GM12878 (cell line): ENCODE measurements at regions not wholly inside any gene's neighbourhood (a gene's known extent, or its start where the extent isn't known, plus 50 kb on each side); places are given as distances from the start of the nearest gene placed in this dataset.

Experiments used
- ATAC-seq: fragments of 200-7000 bp; cut with Tn5 transposase; 3 replicates; pipeline ENCODE4 v1.9.1; 2020; ENCODE audit warnings: mild to moderate bottlenecking, moderate library complexity
- BruUV-seq: library from RNA; stranded (reverse); fragments of 400-500 nt; replicated peaks from 2 replicates; lab custom pipeline; 2021; lab: Mats Ljungman, UMichigan
- CTCF ChIA-PET: fragments of 300-600 bp; sonication (Branson Sonifier 250); formaldehyde crosslinking; extraction: SDS; loops from one replicate; lab custom pipeline; 2021; ENCODE audit warnings: inconsistent platforms; lab: Yijun Ruan, JAX
- POLR2A ChIA-PET: fragments of 350-600 bp; formaldehyde crosslinking; extraction: SDS; loops from one replicate; lab custom pipeline; 2021; ENCODE audit warnings: inconsistent platforms; lab: Charles Lee
- RAD21 ChIA-PET: fragments of 300-600 bp; sonication (Branson Sonifier 250); formaldehyde crosslinking; loops from one replicate; lab custom pipeline; 2023; ENCODE audit warnings: antibody characterized with exemption; ENCODE audit not compliant: unreplicated experiment; lab: Charles Lee
- SMC1A ChIA-PET: fragments of 300-600 bp; sonication (Branson Sonifier 250); formaldehyde crosslinking; loops from one replicate; lab custom pipeline; 2023; ENCODE audit not compliant: unreplicated experiment, uncharacterized antibody; lab: Charles Lee
- DNase-seq: peaks from one replicate; pipeline ENCODE4 v3.0.0-alpha.2; 2011; ENCODE audit warnings: low read depth, low spot score
- FAIRE-seq: peaks from 3 replicates; lab custom pipeline; 2011; peaks lifted over from hg19 to GRCh38; lab: Jason Lieb, UNC
- H2AFZ ChIP-seq: 2 replicates; pipeline ENCODE4 v1.6.0; 2011; ENCODE audit warnings: low read depth, low read length, control low read depth; ENCODE audit not compliant: control insufficient read depth
- H3K27ac ChIP-seq: 2 replicates; pipeline ENCODE4 v1.5.1; 2011; ENCODE audit warnings: control low read depth; ENCODE audit not compliant: control insufficient read depth, insufficient read depth
- H3K27me3 ChIP-seq, 2 experiments: replicated peaks in 1 of 2; 2 replicates each; pipeline versions ENCODE4 v1.6.0 to v1.6.1; 2011; ENCODE audit warnings: low read length in 1 of 2; ENCODE audit not compliant: control insufficient read depth in 2 of 2, insufficient read depth in 2 of 2
- H3K36me3 ChIP-seq, 2 experiments: 2 replicates each; pipeline ENCODE4 v1.5.1; 2011; ENCODE audit warnings: low read length in 1 of 2; ENCODE audit not compliant: control insufficient read depth in 2 of 2, insufficient read depth in 2 of 2
- H3K4me1 ChIP-seq: 2 replicates; pipeline ENCODE4 v1.6.1; 2011; ENCODE audit warnings: mild to moderate bottlenecking, low read length, moderate library complexity, mixed read lengths; ENCODE audit not compliant: control insufficient read depth, insufficient read depth
- H3K4me2 ChIP-seq: 2 replicates; pipeline ENCODE4 v1.6.0; 2011; ENCODE audit warnings: control low read depth; ENCODE audit not compliant: control insufficient read depth, insufficient read depth
- H3K4me3 ChIP-seq: fragments of 200-600 bp; sonication (generic); 2 replicates; pipeline ENCODE4 v1.5.1; 2016
- H3K79me2 ChIP-seq: 2 replicates; pipeline ENCODE4 v1.6.0; 2011; ENCODE audit warnings: low read length; ENCODE audit not compliant: control insufficient read depth, insufficient read depth
- H3K9ac ChIP-seq: 2 replicates; pipeline ENCODE4 v1.8.0; 2011; ENCODE audit warnings: low read length, control low read depth, mixed read lengths; ENCODE audit not compliant: control insufficient read depth, insufficient read depth
- H3K9me3 ChIP-seq: replicated peaks from 3 replicates; pipeline ENCODE4 v1.5.1; 2011; ENCODE audit warnings: mild to moderate bottlenecking, low read length; ENCODE audit not compliant: control insufficient read depth, insufficient read depth
- H4K20me1 ChIP-seq: 2 replicates; pipeline ENCODE4 v1.6.0; 2011; ENCODE audit not compliant: control insufficient read depth, insufficient read depth
- BACH1 ChIP-seq: fragments of 450-650 bp; IDR thresholded peaks from 2 replicates; pipeline ENCODE4 v1.6.1; 2017; ENCODE audit warnings: mild to moderate bottlenecking, borderline replicate concordance
- BRCA1 ChIP-seq: IDR thresholded peaks from 2 replicates; pipeline ENCODE4 v1.6.1; 2011; ENCODE audit warnings: low read depth, low read length, improper control_type of control experiment
- E2F8 ChIP-seq: fragments of 450-650 bp; IDR thresholded peaks from 2 replicates; pipeline ENCODE4 v1.6.1; 2018; ENCODE audit warnings: mild to moderate bottlenecking, low read depth, moderate library complexity; ENCODE audit not compliant: partially characterized antibody
- EZH2 ChIP-seq: IDR thresholded peaks from 2 replicates; pipeline ENCODE4 v1.6.1; 2012; ENCODE audit warnings: low read depth, mild to moderate bottlenecking, control low read depth, inconsistent platforms, low read length, borderline replicate concordance; ENCODE audit not compliant: control insufficient read depth
- JUND ChIP-seq: IDR thresholded peaks from 2 replicates; pipeline ENCODE4 v1.6.1; 2012; ENCODE audit warnings: low read depth, mild to moderate bottlenecking, low read length, improper control_type of control experiment, moderate library complexity
- NFIC ChIP-seq: IDR thresholded peaks from 2 replicates; pipeline ENCODE4 v1.6.1; 2012; ENCODE audit warnings: low read depth, mild to moderate bottlenecking, inconsistent platforms, low read length, moderate library complexity
- NR2C2 ChIP-seq: IDR thresholded peaks from 2 replicates; pipeline ENCODE4 v1.6.1; 2011; ENCODE audit warnings: borderline replicate concordance, low read depth; ENCODE audit not compliant: control insufficient read depth, insufficient read length
- PAX8 ChIP-seq: fragments of 450-650 bp; IDR thresholded peaks from 2 replicates; pipeline ENCODE4 v1.6.1; 2017; ENCODE audit warnings: mild to moderate bottlenecking, moderate library complexity
- PML ChIP-seq: IDR thresholded peaks from 2 replicates; pipeline ENCODE4 v1.6.1; 2012; ENCODE audit warnings: low read length, inconsistent platforms
- SPI1 ChIP-seq: IDR thresholded peaks from 2 replicates; pipeline ENCODE4 v1.6.1; 2011; ENCODE audit warnings: low read depth, mild to moderate bottlenecking, low read length, moderate library complexity, borderline replicate concordance; ENCODE audit not compliant: insufficient read depth
- TCF7 ChIP-seq: IDR thresholded peaks from 2 replicates; pipeline ENCODE4 v1.6.1; 2014; ENCODE audit warnings: antibody characterized with exemption, borderline replicate concordance
- USF2 ChIP-seq: IDR thresholded peaks from 2 replicates; pipeline ENCODE4 v1.6.1; 2011; ENCODE audit warnings: low read depth, low read length, improper control_type of control experiment, borderline replicate concordance
- ZNF274 ChIP-seq: IDR thresholded peaks from one replicate; pipeline ENCODE4 v1.8.0; 2011; ENCODE audit not compliant: insufficient read length, insufficient read depth
- ZNF622 ChIP-seq: fragments of 450-650 bp; IDR thresholded peaks from 2 replicates; pipeline ENCODE4 v1.6.1; 2017; ENCODE audit warnings: mild to moderate bottlenecking, inconsistent platforms
- WGBS: methylation state at CpG from one replicate; pipeline ENCODE4 v1.1.6; 2016; ENCODE audit warnings: low lambda C conversion rate; ENCODE audit not compliant: insufficient replicate concordance, insufficient coverage; ENCODE audit errors: missing lambda C conversion rate; 5-methylcytosine and 5-hydroxymethylcytosine counted together
- in situ Hi-C: fragments of 300-500 bp; cut with MboI; formaldehyde crosslinking; loops from 9 replicates; pipeline ENCODE4 v1.14.3; 2018; ENCODE audit warnings: mixed read lengths
- intact Hi-C: fragments of 100-400 bp; cut with micrococcal nuclease; formaldehyde crosslinking; loops from one replicate; pipeline ENCODE4 v1.14.2; 2022; ENCODE audit not compliant: unreplicated experiment
- TF ChIP-seq, protein P1 (sequence below): IDR thresholded peaks from 2 replicates; pipeline ENCODE4 v1.6.1; 2011; ENCODE audit warnings: borderline replicate concordance, low read depth, mild to moderate bottlenecking, moderate library complexity, low read length; ENCODE audit not compliant: insufficient read depth, poor library complexity, severe bottlenecking

DNA sequence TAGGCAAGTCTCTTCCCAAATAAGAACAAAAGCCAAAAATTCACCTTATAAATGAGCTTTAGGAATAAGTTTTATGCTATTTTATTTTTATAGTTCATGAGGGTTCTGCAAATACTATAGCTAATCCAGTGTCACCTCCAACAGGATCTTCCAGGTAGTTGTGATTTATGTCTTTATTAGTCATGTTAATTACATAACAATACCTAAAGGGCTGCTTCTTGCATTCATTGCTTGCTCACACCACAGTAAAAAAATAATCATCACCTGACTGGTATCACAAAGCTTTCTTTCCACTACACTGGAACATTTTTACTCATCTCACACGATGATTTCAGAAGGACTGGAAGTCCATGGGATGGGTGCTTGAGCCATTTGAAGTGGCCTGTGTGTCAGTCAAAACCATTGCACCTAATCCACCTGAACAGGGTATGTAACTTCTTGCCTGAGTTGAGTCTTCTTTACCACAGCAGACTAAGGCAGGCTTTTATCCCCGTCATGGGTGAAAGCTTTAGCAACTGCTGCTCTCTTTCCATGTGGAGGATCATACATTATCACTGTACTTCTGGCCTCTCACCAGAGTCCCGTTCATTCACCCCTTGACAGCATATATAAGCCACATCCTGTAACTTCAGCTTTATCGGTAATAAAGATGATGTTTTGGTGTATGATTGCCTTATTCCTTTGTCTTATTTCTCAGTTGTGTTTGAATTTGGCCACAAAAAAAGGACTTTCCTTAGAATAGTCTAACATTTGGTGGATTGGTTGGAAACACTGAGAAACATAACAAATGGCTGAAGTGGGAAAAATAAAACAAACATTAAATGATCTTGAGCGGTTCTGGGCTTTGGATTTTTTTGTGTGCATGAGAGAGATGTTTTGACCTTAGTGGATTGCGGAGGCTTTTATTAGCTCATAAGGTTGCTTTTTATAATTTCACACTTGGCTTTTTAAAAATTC is 382.6 kb upstream of the THBS1 start:
- H3K9me3 ChIP-seq = no peaks in the 10 kb centered on the region
- WGBS = 30% methylated on average over 6 of the region's 6 CpGs
- H3K27ac ChIP-seq = no peak overlapping the region
- H3K4me3 ChIP-seq = no peak overlapping the region
- RAD21 ChIA-PET = interaction anchor here (0.6 kb wide), 1 partner anchor 73 kb away, joined by 3 read pairs; no protein-coding TSS in a partner anchor
- FAIRE-seq (no peak), DNase-seq (no peak), ATAC-seq (no peak)
- no TSS peak for BruUV-seq
- H3K4me1 ChIP-seq = no peaks in the 10 kb centered on the region
- TF ChIP-seq NFIC (no peak), JUND (no peak), NR2C2 (no peak), ZNF622 (no peak), ZNF274 (no peak), USF2 (no peak), PML (no peak), TCF7 (no peak), SPI1 (no peak), PAX8 (no peak), BRCA1 (no peak), E2F8 (no peak), EZH2 (no peak), BACH1 (no peak)
- TF ChIP-seq, protein P1, sequence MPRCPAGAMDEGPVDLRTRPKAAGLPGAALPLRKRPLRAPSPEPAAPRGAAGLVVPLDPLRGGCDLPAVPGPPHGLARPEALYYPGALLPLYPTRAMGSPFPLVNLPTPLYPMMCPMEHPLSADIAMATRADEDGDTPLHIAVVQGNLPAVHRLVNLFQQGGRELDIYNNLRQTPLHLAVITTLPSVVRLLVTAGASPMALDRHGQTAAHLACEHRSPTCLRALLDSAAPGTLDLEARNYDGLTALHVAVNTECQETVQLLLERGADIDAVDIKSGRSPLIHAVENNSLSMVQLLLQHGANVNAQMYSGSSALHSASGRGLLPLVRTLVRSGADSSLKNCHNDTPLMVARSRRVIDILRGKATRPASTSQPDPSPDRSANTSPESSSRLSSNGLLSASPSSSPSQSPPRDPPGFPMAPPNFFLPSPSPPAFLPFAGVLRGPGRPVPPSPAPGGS = no peak
- no peaks in the 10 kb centered on the region for H4K20me1 ChIP-seq
- in situ Hi-C loops (no loop called here), intact Hi-C loops (no loop called here)
- H3K9ac ChIP-seq = no peak overlapping the region
- no peaks in the 10 kb centered on the region for H3K27me3 ChIP-seq
- CTCF ChIA-PET = interaction anchor here (0.8 to 1.7 kb wide), 2 partner anchors 10 to 12 kb away, joined by 3 to 4 read pairs; no protein-coding TSS in a partner anchor
- H3K4me2 ChIP-seq = no peak overlapping the region
- no peaks in the 10 kb centered on the region for H3K79me2 ChIP-seq
- no peak overlapping the region for H2AFZ ChIP-seq
- POLR2A ChIA-PET = no interaction called here
- H3K36me3 ChIP-seq = no peaks in the 10 kb centered on the region
- SMC1A ChIA-PET = interaction anchor here (0.6 kb wide), 1 partner anchor 17 kb away, joined by 3 read pairs; no protein-coding TSS in a partner anchor
